ENCODE measurements at regions not wholly inside any gene's neighbourhood (a gene's known extent, or its start where the extent isn't known, plus 50 kb on each side); places are given as distances from the start of the nearest gene placed in this dataset.
"Not testable (repeated sequence)": the region's sequence is repeated elsewhere in the genome, so short reads cannot be mapped to it uniquely, and the experiment has no call there.

DNA sequence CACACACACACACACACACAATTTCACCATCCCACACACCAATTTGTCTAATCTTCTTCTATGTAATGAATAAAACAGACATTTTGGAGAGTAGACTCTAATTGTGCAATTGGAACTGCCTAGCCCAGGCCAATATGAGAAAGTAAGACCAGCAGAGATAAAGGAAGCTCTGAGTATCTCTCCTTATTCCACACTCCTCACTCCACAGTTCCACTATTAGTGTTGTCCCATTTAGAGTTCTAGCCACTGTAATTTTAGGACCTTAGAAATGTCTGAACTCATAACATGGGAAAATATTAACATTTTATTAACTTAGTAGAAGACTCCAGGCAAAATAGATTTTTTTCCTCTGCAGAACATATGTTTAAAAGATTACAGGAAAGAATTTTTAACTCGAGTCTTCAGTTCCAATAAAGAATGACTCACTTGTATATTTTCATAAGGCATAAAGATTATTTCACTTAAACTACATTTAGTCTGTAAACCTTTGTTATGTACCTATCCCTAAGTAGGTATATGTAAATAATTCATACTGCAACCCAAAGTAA is 297.6 kb upstream of the INTU start:
- peaks cover 7% of the 10 kb centered on the region for H3K4me1 ChIP-seq
- no peaks in the 10 kb centered on the region for H3K36me3 ChIP-seq (replicated peaks)
- no peak overlapping the region for H3K4me3 ChIP-seq
- H3K9me3 ChIP-seq: no peaks in the 10 kb centered on the region
- in situ Hi-C loops (cut with MboI; ENCODE audit: low sequenced_read_pairs): no loop called here
- no peak for DNase-seq (ENCODE audit: low spot score in 2 of 2)
- H3K27me3 ChIP-seq (ENCODE audit: low read depth): no peaks in the 10 kb centered on the region

DNA sequence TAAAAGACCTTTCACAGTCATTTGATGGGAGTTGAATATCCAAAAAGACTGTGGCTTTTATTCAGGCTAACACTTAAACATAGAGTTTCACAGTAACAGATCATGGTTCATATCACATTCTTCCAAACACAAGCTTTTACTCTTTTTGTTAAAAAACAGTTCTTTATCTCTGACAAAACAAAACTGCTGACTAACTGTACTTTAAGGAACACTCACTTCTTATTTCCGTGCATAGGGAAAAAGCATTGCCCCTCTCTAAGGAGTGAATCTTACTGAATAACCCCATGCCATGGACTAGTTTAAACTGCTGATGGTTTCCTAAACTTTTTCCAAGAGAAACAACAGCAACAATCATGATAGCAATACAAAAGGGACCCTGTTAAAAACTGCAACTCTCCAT is 297.0 kb upstream of the INTU start:
- Histone ChIP-seq H3K27me3 (ENCODE audit: low read depth) (no peaks in the 10 kb centered on the region), H3K36me3 (replicated peaks) (no peaks in the 10 kb centered on the region), H3K4me3 (no peak overlapping the region), H3K9me3 (no peaks in the 10 kb centered on the region), H3K4me1 (peaks cover 7% of the 10 kb centered on the region)
- DNase-seq (ENCODE audit: low spot score in 2 of 2): no peak
- in situ Hi-C loops (cut with MboI; ENCODE audit: low sequenced_read_pairs): no loop called here

DNA sequence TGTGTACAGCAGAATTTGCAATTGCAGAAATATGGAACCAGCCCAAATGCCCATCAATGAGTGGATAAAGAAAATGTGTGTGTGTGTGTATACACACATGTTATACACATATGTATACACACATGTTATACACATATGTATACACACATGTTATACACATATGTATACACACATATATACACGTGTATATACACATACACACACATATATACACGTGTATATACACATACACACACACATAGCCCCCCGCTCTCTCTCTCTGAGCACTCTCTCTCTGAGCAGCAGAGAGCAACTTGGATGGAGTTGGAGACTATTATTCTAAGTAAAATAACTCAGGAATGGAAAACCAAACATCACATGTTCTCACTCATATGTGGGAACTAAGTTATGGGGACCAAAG is 289.6 kb upstream of the INTU start:
- H3K27me3 ChIP-seq (ENCODE audit: low read depth); H3K4me3 ChIP-seq; H3K36me3 ChIP-seq (replicated peaks); DNase-seq (ENCODE audit: low spot score in 2 of 2); in situ Hi-C loops (cut with MboI; ENCODE audit: low sequenced_read_pairs); H3K4me1 ChIP-seq; H3K9me3 ChIP-seq: not testable (repeated sequence)

DNA sequence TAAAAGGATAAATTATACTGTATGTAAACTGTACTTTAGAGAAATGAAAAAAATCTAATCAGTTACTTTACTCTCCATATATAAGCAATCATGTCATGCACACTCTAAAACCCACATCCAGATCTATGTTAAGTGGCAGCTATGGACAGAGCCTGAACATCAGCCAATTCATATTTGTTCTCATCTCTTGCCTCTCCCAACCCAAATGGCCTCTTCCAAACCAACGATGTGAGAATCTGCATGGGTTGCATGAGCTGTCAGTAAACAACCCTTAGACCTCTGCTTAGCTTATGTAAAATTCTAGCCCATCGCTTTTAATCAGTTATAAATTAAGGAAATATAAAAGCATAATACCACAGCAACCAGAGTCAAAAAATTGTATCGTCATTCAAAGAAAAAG is 288.7 kb upstream of the INTU start:
- in situ Hi-C loops (cut with MboI; ENCODE audit: low sequenced_read_pairs): no loop called here
- H3K4me1 ChIP-seq: no peaks in the 10 kb centered on the region

DNA sequence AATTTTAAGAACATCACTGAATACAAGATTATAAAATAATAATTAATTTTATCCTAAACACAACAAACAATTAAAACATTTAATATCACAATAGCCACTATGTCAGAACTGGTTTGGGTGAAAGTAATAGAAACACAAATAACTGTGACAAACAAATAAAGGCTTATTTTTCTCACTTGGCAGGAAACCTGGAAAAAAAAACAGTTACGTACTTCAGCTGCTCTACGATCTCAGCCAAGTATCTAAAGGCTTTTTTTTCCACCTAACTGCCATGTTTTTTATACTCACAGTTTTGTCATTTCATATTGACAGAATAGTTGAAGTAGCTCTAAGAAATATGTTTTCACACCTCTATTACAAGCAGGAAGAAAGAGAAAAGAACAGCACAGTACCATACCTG is 284.8 kb upstream of the INTU start:
- Histone ChIP-seq H3K4me3 (no peak overlapping the region), H3K9me3 (no peaks in the 10 kb centered on the region), H3K36me3 (replicated peaks) (no peaks in the 10 kb centered on the region), H3K27me3 (ENCODE audit: low read depth) (no peaks in the 10 kb centered on the region), H3K4me1 (no peaks in the 10 kb centered on the region)
- in situ Hi-C loops (cut with MboI; ENCODE audit: low sequenced_read_pairs): no loop called here
- DNase-seq (ENCODE audit: low spot score in 2 of 2): no peak

More for the DNA sequence above, 288.7 kb upstream of the INTU start:
- Histone ChIP-seq H3K4me3 (no peak overlapping the region), H3K36me3 (replicated peaks) (no peaks in the 10 kb centered on the region), H3K9me3 (no peaks in the 10 kb centered on the region), H3K27me3 (ENCODE audit: low read depth) (no peaks in the 10 kb centered on the region)
- DNase-seq (ENCODE audit: low spot score in 2 of 2): no peak

DNA sequence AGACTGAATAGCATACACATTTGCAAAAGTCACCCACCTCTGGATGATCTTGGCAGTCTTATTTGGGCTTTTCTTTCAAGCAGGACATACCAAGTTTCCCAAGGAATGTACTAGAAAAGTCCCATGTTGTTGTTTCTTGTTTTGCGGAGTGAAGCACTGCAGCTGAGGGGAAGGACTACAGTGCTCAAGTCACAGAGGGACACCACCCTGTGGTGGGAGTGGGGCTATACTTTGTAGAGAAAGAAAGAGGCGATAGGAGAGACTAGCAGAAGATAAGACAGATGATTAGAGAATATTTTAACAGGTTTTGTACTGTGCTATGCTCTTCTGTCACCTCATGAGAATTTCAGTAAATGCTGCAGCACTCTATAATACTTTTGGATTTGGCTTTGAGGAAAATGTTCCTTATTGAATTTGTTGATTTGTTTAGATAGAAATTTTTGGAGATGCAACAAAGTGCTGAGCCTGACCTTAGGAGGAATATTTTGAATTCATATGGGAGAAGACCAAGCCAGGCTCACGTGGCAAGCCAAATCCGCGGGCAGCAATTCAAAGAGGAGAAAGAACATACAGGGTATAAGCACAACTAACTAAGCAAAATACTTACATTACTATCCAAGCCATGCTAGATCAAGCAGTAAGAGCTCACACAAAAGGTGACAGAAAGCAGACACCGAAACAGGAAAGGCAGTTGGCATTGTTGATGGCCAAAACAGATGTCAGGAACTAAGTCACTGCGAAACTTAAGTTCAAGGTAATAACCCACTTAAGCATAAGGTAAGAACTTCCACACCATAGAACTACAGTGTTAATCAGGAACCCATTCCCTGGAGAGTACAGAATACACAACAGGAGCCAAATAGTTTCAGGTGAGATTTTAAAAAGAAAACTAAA is 280.3 kb upstream of the INTU start:
- in situ Hi-C loops (cut with MboI; ENCODE audit: low sequenced_read_pairs): no loop called here
- no peaks in the 10 kb centered on the region for H3K4me1 ChIP-seq

DNA sequence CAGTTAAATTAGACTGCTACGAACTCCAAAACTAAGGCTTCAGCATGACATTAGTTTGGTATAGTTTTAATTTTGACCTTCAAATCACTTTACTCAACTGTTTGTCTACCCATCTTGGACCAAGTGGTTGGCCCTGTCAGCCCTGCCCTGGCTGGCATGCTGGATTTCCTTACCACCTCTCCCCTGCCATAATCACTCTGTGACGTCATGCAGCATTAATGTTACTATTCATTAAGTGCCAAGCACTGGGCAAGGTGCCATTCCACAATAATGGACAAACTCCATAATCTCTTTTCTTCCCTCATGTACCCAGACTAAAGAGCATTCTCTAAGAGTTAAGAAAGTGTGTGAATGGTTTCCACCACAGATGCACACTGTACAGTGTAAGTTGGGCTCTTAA is 277.0 kb upstream of the INTU start:
- no peak for DNase-seq (ENCODE audit: low spot score in 2 of 2)
- Histone ChIP-seq H3K36me3 (replicated peaks) (no peaks in the 10 kb centered on the region), H3K4me1 (no peaks in the 10 kb centered on the region), H3K4me3 (no peak overlapping the region), H3K9me3 (no peaks in the 10 kb centered on the region), H3K27me3 (ENCODE audit: low read depth) (no peaks in the 10 kb centered on the region)
- in situ Hi-C loops (cut with MboI; ENCODE audit: low sequenced_read_pairs): no loop called here

More for the DNA sequence above, 280.3 kb upstream of the INTU start:
- no peak for DNase-seq (ENCODE audit: low spot score in 2 of 2)
- Histone ChIP-seq H3K9me3 (no peaks in the 10 kb centered on the region), H3K4me3 (no peak overlapping the region), H3K36me3 (replicated peaks) (no peaks in the 10 kb centered on the region), H3K27me3 (ENCODE audit: low read depth) (no peaks in the 10 kb centered on the region)

DNA sequence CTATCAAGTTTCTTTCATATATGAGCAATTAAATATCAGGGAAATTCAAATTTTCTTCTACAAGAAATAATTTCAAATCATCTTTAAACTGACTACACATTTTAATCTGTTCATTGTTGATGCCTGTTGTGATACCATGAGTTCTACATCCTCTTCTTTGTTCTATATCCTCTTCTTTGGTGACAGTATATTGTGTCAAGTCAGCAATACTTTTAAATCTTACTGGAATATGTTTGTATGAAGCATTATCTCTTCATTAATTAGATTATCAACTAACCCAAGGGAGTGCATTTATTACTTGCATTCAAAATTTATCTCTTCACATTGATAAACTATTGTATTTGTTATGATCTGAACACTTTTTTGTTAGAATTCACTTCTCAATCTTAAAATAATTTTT is 275.0 kb upstream of the INTU start:
- in situ Hi-C loops (cut with MboI; ENCODE audit: low sequenced_read_pairs): no loop called here
- no peaks in the 10 kb centered on the region for H3K4me1 ChIP-seq
- no peaks in the 10 kb centered on the region for H3K27me3 ChIP-seq (ENCODE audit: low read depth)
- no peak overlapping the region for H3K4me3 ChIP-seq
- no peaks in the 10 kb centered on the region for H3K9me3 ChIP-seq
- no peak for DNase-seq (ENCODE audit: low spot score in 2 of 2)
- H3K36me3 ChIP-seq (replicated peaks): no peaks in the 10 kb centered on the region

DNA sequence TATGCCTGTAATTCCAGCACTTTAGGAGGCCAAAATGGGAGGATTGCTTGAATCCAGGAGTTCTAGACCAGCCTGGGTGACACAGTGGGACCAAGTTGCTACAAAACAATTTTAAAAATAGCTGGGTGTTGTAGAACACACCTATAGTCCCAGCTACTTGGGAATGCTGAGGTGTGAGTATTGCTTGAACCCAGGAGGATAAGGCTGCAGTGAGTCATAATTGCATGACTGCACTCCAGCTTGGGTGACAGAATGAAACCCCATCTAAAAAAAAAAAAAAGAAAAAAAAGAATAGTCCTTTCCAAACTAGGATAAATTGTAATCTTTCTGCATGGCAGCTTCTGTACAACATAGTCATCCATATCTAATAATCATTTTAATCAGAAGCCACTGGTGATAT is 270.1 kb upstream of the INTU start:
- no peaks in the 10 kb centered on the region for H3K9me3 ChIP-seq

DNA sequence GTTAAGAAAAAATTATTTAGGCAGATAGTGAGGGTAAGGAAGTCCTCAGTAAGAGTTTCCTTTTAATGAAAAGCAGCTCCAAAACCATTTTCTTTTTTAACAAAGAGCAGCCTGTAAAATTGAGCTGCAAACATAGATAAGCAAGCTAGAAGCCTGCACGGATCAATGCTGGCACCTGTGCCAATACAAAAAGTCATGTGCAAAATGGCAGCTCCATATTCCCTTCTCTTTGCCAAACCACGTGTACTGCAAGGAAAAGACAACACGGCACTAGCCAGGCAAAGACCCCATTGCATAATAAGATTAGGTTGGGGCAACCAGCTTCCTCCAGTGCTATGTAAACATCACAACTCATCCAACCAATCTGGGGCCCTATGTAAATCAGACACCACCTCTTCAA is 268.4 kb upstream of the INTU start:
- in situ Hi-C loops (cut with MboI; ENCODE audit: low sequenced_read_pairs): no loop called here
- no peaks in the 10 kb centered on the region for H3K27me3 ChIP-seq (ENCODE audit: low read depth)

More for the DNA sequence above, 270.1 kb upstream of the INTU start:
- Histone ChIP-seq H3K4me1 (no peaks in the 10 kb centered on the region), H3K36me3 (replicated peaks) (no peaks in the 10 kb centered on the region), H3K4me3 (no peak overlapping the region), H3K27me3 (ENCODE audit: low read depth) (no peaks in the 10 kb centered on the region)
- DNase-seq (ENCODE audit: low spot score in 2 of 2): no peak
- in situ Hi-C loops (cut with MboI; ENCODE audit: low sequenced_read_pairs): no loop called here

DNA sequence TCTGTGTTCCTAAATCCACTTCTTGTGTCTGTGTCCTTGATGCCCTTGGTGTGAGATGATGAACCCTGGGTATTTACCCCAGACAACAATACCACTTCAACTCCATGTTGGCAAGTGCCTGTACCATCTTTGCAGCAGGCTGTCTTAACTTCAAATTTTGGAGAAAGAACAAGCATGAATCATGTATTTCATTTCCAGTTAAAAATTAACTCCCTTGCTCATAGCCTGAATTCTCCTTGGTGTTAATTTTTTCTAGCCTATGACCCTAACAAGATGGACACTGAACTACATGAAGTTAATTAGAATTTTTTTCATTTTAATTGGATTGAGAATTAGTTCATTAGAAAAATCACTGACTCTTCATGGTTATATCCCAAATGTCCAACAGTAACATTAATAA is 267.8 kb upstream of the INTU start:
- in situ Hi-C loops (cut with MboI; ENCODE audit: low sequenced_read_pairs): no loop called here
- no peak overlapping the region for H3K4me3 ChIP-seq
- H3K36me3 ChIP-seq (replicated peaks): no peaks in the 10 kb centered on the region
- no peaks in the 10 kb centered on the region for H3K9me3 ChIP-seq
- no peaks in the 10 kb centered on the region for H3K27me3 ChIP-seq (ENCODE audit: low read depth)
- DNase-seq (ENCODE audit: low spot score in 2 of 2): no peak
- no peaks in the 10 kb centered on the region for H3K4me1 ChIP-seq

More for the DNA sequence above, 268.4 kb upstream of the INTU start:
- Histone ChIP-seq H3K4me3 (no peak overlapping the region), H3K36me3 (replicated peaks) (no peaks in the 10 kb centered on the region), H3K4me1 (no peaks in the 10 kb centered on the region), H3K9me3 (no peaks in the 10 kb centered on the region)
- no peak for DNase-seq (ENCODE audit: low spot score in 2 of 2)

DNA sequence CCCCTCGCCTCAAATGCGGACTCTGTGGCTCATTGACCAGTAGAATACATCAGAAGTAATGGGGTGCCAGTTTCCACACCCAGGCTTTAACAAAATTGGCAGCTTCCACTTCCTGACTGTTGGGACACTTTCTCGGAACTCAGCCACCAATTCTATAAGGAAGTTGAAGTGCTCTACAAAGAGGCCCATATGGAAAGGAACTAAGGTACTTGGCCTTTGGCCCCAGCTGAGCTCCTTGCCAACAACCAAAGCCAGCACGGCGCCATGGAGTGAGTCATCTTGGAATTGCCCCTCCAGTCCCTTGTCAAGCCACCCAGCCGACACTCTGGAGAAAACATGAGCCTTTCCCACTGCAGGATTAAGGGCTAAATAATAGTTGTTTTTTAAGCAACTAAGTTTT is 262.2 kb upstream of the INTU start:
- in situ Hi-C loops (cut with MboI; ENCODE audit: low sequenced_read_pairs): no loop called here
- no peak overlapping the region for H3K4me3 ChIP-seq
- no peaks in the 10 kb centered on the region for H3K4me1 ChIP-seq
- no peak for DNase-seq (ENCODE audit: low spot score in 2 of 2)
- no peaks in the 10 kb centered on the region for H3K36me3 ChIP-seq (replicated peaks)
- H3K27me3 ChIP-seq (ENCODE audit: low read depth): no peaks in the 10 kb centered on the region
- no peaks in the 10 kb centered on the region for H3K9me3 ChIP-seq

DNA sequence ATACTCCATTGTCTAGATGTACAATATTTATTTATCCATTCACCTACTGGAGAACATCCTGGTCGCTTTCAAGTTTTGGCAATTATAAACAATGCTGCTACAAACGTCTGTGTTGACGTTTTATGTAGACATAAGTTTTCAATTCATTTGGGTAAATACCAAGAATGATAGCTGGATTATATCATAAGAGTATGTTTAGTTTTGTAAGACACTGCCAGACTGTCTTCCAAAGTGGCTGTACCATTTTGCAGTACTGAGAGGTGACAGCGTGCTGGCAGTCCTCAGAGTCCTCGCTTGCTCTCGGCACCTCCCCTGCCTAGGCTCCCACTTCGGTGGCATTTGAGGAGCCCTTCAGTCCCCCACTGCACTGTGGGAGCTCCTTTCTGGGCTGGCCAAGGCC is 253.3 kb upstream of the INTU start:
- Histone ChIP-seq H3K4me1 (no peaks in the 10 kb centered on the region), H3K4me3 (no peak overlapping the region), H3K36me3 (replicated peaks) (no peaks in the 10 kb centered on the region), H3K9me3 (no peaks in the 10 kb centered on the region), H3K27me3 (ENCODE audit: low read depth) (no peaks in the 10 kb centered on the region)
- DNase-seq (ENCODE audit: low spot score in 2 of 2): no peak
- in situ Hi-C loops (cut with MboI; ENCODE audit: low sequenced_read_pairs): no loop called here

DNA sequence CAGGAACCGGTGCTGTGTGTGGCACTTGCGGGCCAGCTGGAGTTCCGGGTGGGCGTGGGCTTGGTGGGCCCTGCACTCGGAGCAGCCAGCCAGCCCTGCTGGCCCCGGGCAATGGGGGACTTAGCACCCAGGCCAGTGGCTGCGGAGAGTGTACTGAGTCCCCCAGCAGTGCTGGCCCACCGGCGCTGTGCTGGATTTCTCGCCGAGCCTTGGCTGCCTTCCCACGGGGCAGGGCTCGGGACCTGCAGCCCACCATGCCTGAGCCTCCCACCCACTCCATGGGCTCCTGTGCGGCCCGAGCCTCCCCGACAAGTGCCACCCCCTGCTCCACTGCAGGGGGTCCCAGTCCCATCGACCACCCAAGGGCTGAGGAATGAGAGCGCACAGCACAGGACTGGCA is 252.8 kb upstream of the INTU start:
- H3K4me3 ChIP-seq; in situ Hi-C loops (cut with MboI; ENCODE audit: low sequenced_read_pairs); H3K4me1 ChIP-seq; H3K36me3 ChIP-seq (replicated peaks); H3K27me3 ChIP-seq (ENCODE audit: low read depth); DNase-seq (ENCODE audit: low spot score in 2 of 2); H3K9me3 ChIP-seq: not testable (repeated sequence)
